OCI-LY3 (cell line): ENCODE measurements at regions not wholly inside any gene's neighbourhood (a gene's known extent, or its start where the extent isn't known, plus 50 kb on each side); places are given as distances from the start of the nearest gene placed in this dataset.

ENCODE experiments used
- H2AFZ ChIP-seq: fragments of 200-600, 300-600 bp; shearing (Covaris generic); 2 replicates; pipeline ENCODE4 v1.6.0; 2014; ENCODE audit warnings: antibody characterized with exemption, low read depth, low read length
- H3K27ac ChIP-seq: fragments of 200-600, 300-600 bp; sonication (generic); 2 replicates; pipeline ENCODE4 v1.5.1; 2014; ENCODE audit warnings: mild to moderate bottlenecking, low read length, moderate library complexity, mixed read lengths
- H3K27me3 ChIP-seq: fragments of 200-600, 300-600 bp; sonication (generic); 2 replicates; pipeline ENCODE4 v1.6.1; 2014; ENCODE audit warnings: low read depth, low read length, mixed read lengths
- H3K36me3 ChIP-seq: fragments of 200-600, 300-600 bp; sonication (generic); replicated peaks from 2 replicates; pipeline ENCODE3; 2014; ENCODE audit warnings: low read depth, low read length, mixed read lengths
- H3K4me1 ChIP-seq: fragments of 300-600, 200-600 bp; sonication (generic); 2 replicates; pipeline ENCODE4 v1.6.1; 2014; ENCODE audit warnings: low read length, mixed read lengths
- H3K4me2 ChIP-seq: fragments of 200-600, 300-600 bp; sonication (generic); 2 replicates; pipeline ENCODE4 v1.6.1; 2014; ENCODE audit warnings: low read length, mixed read lengths
- H3K4me3 ChIP-seq: fragments of 300-600, 200-600 bp; sonication (generic); 2 replicates; pipeline ENCODE4 v1.5.1; 2014; ENCODE audit warnings: antibody characterized with exemption, mild to moderate bottlenecking, low read length, moderate library complexity
- H3K79me2 ChIP-seq: fragments of 300-600, 200-600 bp; shearing (Covaris generic); 2 replicates; pipeline ENCODE4 v1.6.1; 2014; ENCODE audit warnings: mild to moderate bottlenecking, low read length, mixed read lengths
- H3K9ac ChIP-seq: fragments of 300-600, 200-600 bp; shearing (Covaris generic); 2 replicates; pipeline ENCODE4 v1.6.0; 2014; ENCODE audit warnings: mild to moderate bottlenecking, low read length, moderate library complexity
- H3K9me3 ChIP-seq: fragments of 200-600, 300-600 bp; shearing (Covaris generic); 2 replicates; pipeline ENCODE4 v1.6.1; 2014; ENCODE audit warnings: low read length, mixed read lengths; ENCODE audit not compliant: insufficient read depth
- H4K20me1 ChIP-seq: fragments of 200-600, 300-600 bp; sonication (generic); 2 replicates; pipeline ENCODE4 v1.6.1; 2016; ENCODE audit warnings: low read length, mixed read lengths; ENCODE audit not compliant: insufficient read depth
- CTCF ChIP-seq: fragments of 200-600, 300-600 bp; sonication (generic); IDR thresholded peaks from 2 replicates; pipeline ENCODE4 v1.5.1; 2014; ENCODE audit warnings: antibody characterized with exemption, low read length, low read depth
- EZH2phosphoT487 ChIP-seq: fragments of 200-600 bp; shearing (Covaris generic); IDR thresholded peaks from 2 replicates; pipeline ENCODE4 v1.6.1; 2018; ENCODE audit warnings: antibody characterized with exemption, mixed run types, low read depth

- H3K27me3 ChIP-seq, result no peaks in the 10 kb centered on the region
- H2AFZ ChIP-seq, result no peak overlapping the region
- H3K36me3 ChIP-seq, result no peaks in the 10 kb centered on the region
- no peak overlapping the region for H3K4me2 ChIP-seq
- no peak overlapping the region for H3K9ac ChIP-seq
- no peaks in the 10 kb centered on the region for H4K20me1 ChIP-seq
- no peak overlapping the region for H3K27ac ChIP-seq
- H3K79me2 ChIP-seq, result no peaks in the 10 kb centered on the region
- H3K9me3 ChIP-seq, result no peaks in the 10 kb centered on the region
- no peak overlapping the region for H3K4me3 ChIP-seq
- H3K4me1 ChIP-seq, result no peaks in the 10 kb centered on the region
- TF ChIP-seq CTCF (no peak), EZH2phosphoT487 (no peak)
Observed at GRCh38 chr21:26752849-26753248, 92.4 kb downstream of the ADAMTS1 start.

- Histone ChIP-seq H2AFZ (no peak overlapping the region), H3K9me3 (no peaks in the 10 kb centered on the region), H3K4me2 (no peak overlapping the region), H4K20me1 (no peaks in the 10 kb centered on the region), H3K4me1 (no peaks in the 10 kb centered on the region), H3K36me3 (no peaks in the 10 kb centered on the region), H3K79me2 (no peaks in the 10 kb centered on the region), H3K27me3 (no peaks in the 10 kb centered on the region), H3K27ac (no peak overlapping the region), H3K4me3 (no peak overlapping the region), H3K9ac (no peak overlapping the region)
- no peak for TF ChIP-seq EZH2phosphoT487
- TF ChIP-seq CTCF, result no peak
Observed at GRCh38 chr21:26751305-26751704, 93.9 kb downstream of the ADAMTS1 start.

GRCh38 chr21:26748066-26748465 is 97.1 kb downstream of the ADAMTS1 start:
- no peak overlapping the region for H3K27ac ChIP-seq
- H4K20me1 ChIP-seq, result no peaks in the 10 kb centered on the region
- no peaks in the 10 kb centered on the region for H3K9me3 ChIP-seq
- H3K79me2 ChIP-seq, result no peaks in the 10 kb centered on the region
- H3K4me3 ChIP-seq, result no peak overlapping the region
- H3K27me3 ChIP-seq, result no peaks in the 10 kb centered on the region
- H3K4me2 ChIP-seq, result no peak overlapping the region
- TF ChIP-seq EZH2phosphoT487 (no peak), CTCF (no peak)
- no peak overlapping the region for H3K9ac ChIP-seq
- no peaks in the 10 kb centered on the region for H3K36me3 ChIP-seq
- no peak overlapping the region for H2AFZ ChIP-seq
- H3K4me1 ChIP-seq, result no peaks in the 10 kb centered on the region

GRCh38 chr21:26747216-26747615 is 98.0 kb downstream of the ADAMTS1 start:
- Histone ChIP-seq H3K9me3 (no peaks in the 10 kb centered on the region), H3K36me3 (no peaks in the 10 kb centered on the region), H3K4me1 (no peaks in the 10 kb centered on the region), H3K4me3 (no peak overlapping the region), H3K4me2 (no peak overlapping the region), H3K79me2 (no peaks in the 10 kb centered on the region), H3K27ac (no peak overlapping the region), H2AFZ (no peak overlapping the region), H3K9ac (no peak overlapping the region), H4K20me1 (no peaks in the 10 kb centered on the region), H3K27me3 (no peaks in the 10 kb centered on the region)
- TF ChIP-seq CTCF (no peak), EZH2phosphoT487 (no peak)
